MM.1S (cell line): ENCODE measurements at regions not wholly inside any gene's neighbourhood (a gene's known extent, or its start where the extent isn't known, plus 50 kb on each side); places are given as distances from the start of the nearest gene placed in this dataset.

Source experiments
- DNase-seq: peaks from one replicate; pipeline ENCODE4 v3.0.0-alpha.2; 2015
- H2AFZ ChIP-seq: fragments of 300-600 bp; sonication (generic); 2 replicates; pipeline ENCODE4 v1.6.0; 2016; ENCODE audit warnings: antibody characterized with exemption, low read length
- H3F3A ChIP-seq: fragments of 300-600 bp; sonication (generic); 2 replicates; pipeline ENCODE4 v1.6.1; 2016; ENCODE audit warnings: mild to moderate bottlenecking, antibody characterized with exemption, low read length, moderate library complexity, mixed read lengths; ENCODE audit not compliant: insufficient read depth
- H3K27ac ChIP-seq: fragments of 300-600 bp; sonication (generic); 2 replicates; pipeline ENCODE4 v1.5.1; 2016; ENCODE audit warnings: mild to moderate bottlenecking, low read length
- H3K27me3 ChIP-seq: fragments of 300-600 bp; sonication (generic); replicated peaks from 2 replicates; pipeline ENCODE4 v1.6.0; 2016; ENCODE audit warnings: low read length; ENCODE audit not compliant: insufficient read depth
- H3K36me3 ChIP-seq: fragments of 300-600 bp; sonication (generic); replicated peaks from 2 replicates; pipeline ENCODE4 v1.6.1; 2016; ENCODE audit warnings: mild to moderate bottlenecking, low read length, mixed read lengths; ENCODE audit not compliant: insufficient read depth
- H3K4me1 ChIP-seq: fragments of 300-600 bp; sonication (generic); 2 replicates; pipeline ENCODE4 v1.6.1; 2016; ENCODE audit warnings: low read length, mixed read lengths
- H3K4me2 ChIP-seq: fragments of 300-600 bp; sonication (generic); 2 replicates; pipeline ENCODE4 v1.6.0; 2016; ENCODE audit warnings: low read depth, low read length
- H3K4me3 ChIP-seq: fragments of 300-600 bp; sonication (generic); 2 replicates; pipeline ENCODE4 v1.5.1; 2016; ENCODE audit warnings: low read length, mixed read lengths
- H3K79me2 ChIP-seq: fragments of 300-600 bp; sonication (generic); 2 replicates; pipeline ENCODE4 v1.6.1; 2016; ENCODE audit warnings: mixed run types, low read length, mixed read lengths
- H3K9ac ChIP-seq: fragments of 300-600 bp; sonication (generic); 2 replicates; pipeline ENCODE4 v1.6.1; 2016; ENCODE audit warnings: low read length, mixed read lengths
- H3K9me2 ChIP-seq: fragments of 300-600 bp; sonication (generic); replicated peaks from 2 replicates; pipeline ENCODE4 v1.6.1; 2016; ENCODE audit warnings: mild to moderate bottlenecking, low read length, mixed read lengths; ENCODE audit not compliant: insufficient read depth
- H3K9me3 ChIP-seq: fragments of 300-600 bp; sonication (generic); replicated peaks from 2 replicates; pipeline ENCODE4 v1.6.1; 2016; ENCODE audit warnings: mild to moderate bottlenecking, low read length, mixed read lengths; ENCODE audit not compliant: insufficient read depth
- H4K20me1 ChIP-seq: fragments of 300-600 bp; sonication (generic); 2 replicates; pipeline ENCODE4 v1.6.1; 2016; ENCODE audit warnings: mild to moderate bottlenecking, low read length, moderate library complexity, mixed read lengths; ENCODE audit not compliant: insufficient read depth
- EZH2 ChIP-seq: fragments of 300-600 bp; sonication (generic); optimal IDR thresholded peaks from 2 replicates; pipeline ENCODE3; 2017; ENCODE audit warnings: low read depth, mild to moderate bottlenecking, antibody characterized with exemption, low read length, mixed read lengths
- EZH2phosphoT487 ChIP-seq: fragments of 300-600 bp; sonication (generic); IDR thresholded peaks from 2 replicates; pipeline ENCODE4 v1.6.1; 2018; ENCODE audit warnings: antibody characterized with exemption, low read length
- TF ChIP-seq, protein P1 (sequence below): fragments of 300-600 bp; sonication (generic); IDR thresholded peaks from 2 replicates; pipeline ENCODE4 v1.5.1; 2016; ENCODE audit warnings: antibody characterized with exemption, low read length, mixed read lengths

DNA sequence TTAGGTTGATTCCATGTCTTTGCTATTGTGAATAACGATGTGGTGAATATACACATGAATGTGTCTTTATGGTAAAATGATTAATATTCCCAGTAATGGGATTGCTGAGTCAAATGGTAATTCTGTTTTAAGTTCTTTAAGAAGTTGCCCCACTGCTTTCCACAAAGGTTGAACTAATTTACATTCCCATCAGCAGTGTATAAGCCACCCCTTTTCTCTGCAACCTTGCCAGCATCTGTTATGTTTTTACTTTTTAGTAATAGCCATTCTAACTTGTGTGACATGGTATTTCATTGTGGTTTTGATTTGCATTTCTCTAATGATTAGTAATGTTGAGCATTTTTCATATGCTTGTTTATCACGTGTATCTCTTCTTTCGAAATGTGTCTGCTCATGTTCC, 503.3 kb downstream of the PCDH18 start:
- Histone ChIP-seq H2AFZ (no peak overlapping the region), H3K9ac (no peak overlapping the region), H3K9me3 (no peaks in the 10 kb centered on the region), H3K9me2 (no peaks in the 10 kb centered on the region), H3K27ac (no peak overlapping the region), H3K4me1 (no peaks in the 10 kb centered on the region), H3K27me3 (no peaks in the 10 kb centered on the region), H3K79me2 (no peaks in the 10 kb centered on the region), H4K20me1 (no peaks in the 10 kb centered on the region), H3F3A (no peaks in the 10 kb centered on the region), H3K4me2 (no peak overlapping the region), H3K36me3 (no peaks in the 10 kb centered on the region), H3K4me3 (no peak overlapping the region)
- no peak for DNase-seq
- TF ChIP-seq EZH2 = no peak
- no peak for TF ChIP-seq EZH2phosphoT487
- TF ChIP-seq, protein P1, sequence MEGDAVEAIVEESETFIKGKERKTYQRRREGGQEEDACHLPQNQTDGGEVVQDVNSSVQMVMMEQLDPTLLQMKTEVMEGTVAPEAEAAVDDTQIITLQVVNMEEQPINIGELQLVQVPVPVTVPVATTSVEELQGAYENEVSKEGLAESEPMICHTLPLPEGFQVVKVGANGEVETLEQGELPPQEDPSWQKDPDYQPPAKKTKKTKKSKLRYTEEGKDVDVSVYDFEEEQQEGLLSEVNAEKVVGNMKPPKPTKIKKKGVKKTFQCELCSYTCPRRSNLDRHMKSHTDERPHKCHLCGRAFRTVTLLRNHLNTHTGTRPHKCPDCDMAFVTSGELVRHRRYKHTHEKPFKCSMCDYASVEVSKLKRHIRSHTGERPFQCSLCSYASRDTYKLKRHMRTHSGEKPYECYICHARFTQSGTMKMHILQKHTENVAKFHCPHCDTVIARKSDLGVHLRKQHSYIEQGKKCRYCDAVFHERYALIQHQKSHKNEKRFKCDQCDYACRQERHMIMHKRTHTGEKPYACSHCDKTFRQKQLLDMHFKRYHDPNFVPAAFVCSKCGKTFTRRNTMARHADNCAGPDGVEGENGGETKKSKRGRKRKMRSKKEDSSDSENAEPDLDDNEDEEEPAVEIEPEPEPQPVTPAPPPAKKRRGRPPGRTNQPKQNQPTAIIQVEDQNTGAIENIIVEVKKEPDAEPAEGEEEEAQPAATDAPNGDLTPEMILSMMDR = no peak

GRCh38 chr4:137025484-137026059, 506.7 kb downstream of the PCDH18 start:
- Histone ChIP-seq H3K4me1 (no peaks in the 10 kb centered on the region), H3K79me2 (no peaks in the 10 kb centered on the region), H3K4me3 (no peak overlapping the region), H3F3A (no peaks in the 10 kb centered on the region), H3K36me3 (no peaks in the 10 kb centered on the region), H3K27ac (no peak overlapping the region), H3K9ac (no peak overlapping the region), H2AFZ (no peak overlapping the region), H3K4me2 (no peak overlapping the region), H3K9me3 (no peaks in the 10 kb centered on the region), H4K20me1 (no peaks in the 10 kb centered on the region), H3K27me3 (no peaks in the 10 kb centered on the region), H3K9me2 (no peaks in the 10 kb centered on the region)
- TF ChIP-seq EZH2phosphoT487 = no peak
- TF ChIP-seq, protein P1 = no peak
- TF ChIP-seq EZH2 = no peak
- DNase-seq = no peak

DNA sequence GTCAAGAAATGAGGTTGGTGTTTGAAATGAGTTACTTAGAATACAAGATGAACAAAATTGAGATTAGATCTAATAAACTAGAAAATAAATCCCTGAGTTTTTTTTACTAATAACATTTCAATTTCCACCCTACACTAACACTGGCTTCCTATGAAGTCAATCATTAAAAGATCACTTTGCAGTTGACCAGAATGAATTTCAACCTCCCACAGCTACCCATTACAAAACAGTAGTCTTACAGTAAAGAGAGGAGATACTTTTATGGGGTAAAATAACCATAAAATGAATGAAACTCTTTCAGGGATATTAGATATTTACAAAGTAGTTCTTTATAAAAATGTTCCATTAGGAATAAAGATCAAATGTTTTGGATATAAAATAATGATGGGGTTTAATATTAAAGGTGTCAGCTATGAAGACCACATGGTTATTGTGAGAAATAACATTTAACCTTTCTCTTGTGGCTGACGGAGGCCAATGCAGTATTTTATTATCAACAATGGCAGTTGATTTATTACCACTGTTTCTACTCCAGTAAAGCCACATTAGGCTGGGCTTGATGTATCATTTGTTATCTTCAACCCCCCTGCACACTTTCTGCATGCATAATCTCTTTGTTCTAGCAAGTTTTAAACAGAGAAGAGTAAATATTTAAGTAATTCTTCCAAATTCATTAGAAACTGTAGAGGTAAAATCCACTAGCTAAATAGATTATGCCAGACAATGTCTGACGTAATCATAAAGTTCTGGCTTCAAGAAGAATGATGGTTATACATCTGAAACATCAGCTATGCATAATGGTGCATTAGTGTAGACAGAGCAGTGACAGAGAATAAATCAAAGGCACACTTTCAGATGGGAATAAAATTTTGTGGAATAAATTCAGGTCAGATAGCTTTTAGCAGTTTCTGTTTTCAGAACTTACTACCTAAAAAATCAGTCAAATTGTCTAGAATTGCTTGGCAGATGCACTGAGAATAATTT, 516.6 kb downstream of the PCDH18 start:
- Histone ChIP-seq H4K20me1 (no peaks in the 10 kb centered on the region), H2AFZ (no peak overlapping the region), H3K27me3 (no peaks in the 10 kb centered on the region), H3K4me2 (no peak overlapping the region), H3K9ac (no peak overlapping the region), H3K9me3 (no peaks in the 10 kb centered on the region), H3K9me2 (no peaks in the 10 kb centered on the region), H3K4me1 (no peaks in the 10 kb centered on the region), H3F3A (no peaks in the 10 kb centered on the region), H3K79me2 (no peaks in the 10 kb centered on the region), H3K36me3 (no peaks in the 10 kb centered on the region), H3K4me3 (no peak overlapping the region), H3K27ac (no peak overlapping the region)
- TF ChIP-seq EZH2 = no peak
- TF ChIP-seq EZH2phosphoT487 = no peak
- TF ChIP-seq, protein P1 = no peak
- no peak for DNase-seq
